ENCODE measurements at regions not wholly inside any gene's neighbourhood (a gene's known extent, or its start where the extent isn't known, plus 50 kb on each side); places are given as distances from the start of the nearest gene placed in this dataset.

DNA sequence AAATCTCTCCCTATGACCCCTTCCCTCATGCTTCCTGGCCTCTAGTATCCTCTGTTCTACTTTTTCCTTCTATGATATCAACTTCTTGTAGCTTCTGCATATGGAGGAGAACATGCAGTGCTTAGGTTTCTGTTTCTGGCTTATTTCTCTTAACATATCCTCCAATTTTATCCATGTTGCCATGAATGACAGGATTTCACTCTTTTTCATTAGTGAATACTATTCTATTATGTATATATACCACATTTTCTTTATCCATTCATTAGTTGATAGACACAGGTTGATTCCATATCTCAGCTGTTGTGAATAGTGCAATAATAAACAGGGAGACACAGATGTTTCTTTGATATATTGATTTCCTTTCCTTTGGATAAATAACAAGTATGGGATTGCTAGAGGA, 123.3 kb upstream of the SESN3 start:
- no peak for DNase-seq

GRCh38 chr11:95353706-95354105, 122.7 kb upstream of the SESN3 start:
- peak in 1 of 3 donors; percentile 36 for DNase-seq

GRCh38 chr11:95352733-95353346, 121.8 kb upstream of the SESN3 start:
- DNase-seq: no peak

- DNase-seq: no peak
Observed at GRCh38 chr11:95349345-95349942, 118.4 kb upstream of the SESN3 start.

DNA sequence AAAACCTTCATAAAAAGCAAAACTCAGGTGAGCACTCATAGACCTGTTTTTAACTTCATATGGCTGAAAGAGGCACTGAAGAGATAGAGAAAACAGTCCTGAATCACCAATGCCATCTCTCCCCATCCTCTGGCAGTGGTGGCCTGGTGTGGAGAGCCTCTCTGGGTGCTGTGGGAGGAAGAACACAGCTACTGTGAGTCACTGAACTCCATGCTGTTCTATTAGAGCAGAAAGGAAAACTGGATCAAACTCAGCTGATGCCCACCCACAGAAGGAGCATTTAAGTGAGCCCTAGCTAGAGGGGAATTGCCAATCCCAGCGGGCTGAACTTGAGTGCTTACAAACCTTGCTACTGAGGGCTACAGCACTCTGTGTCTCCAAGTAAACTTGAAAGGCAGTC, 115.3 kb upstream of the SESN3 start:
- DNase-seq: no peak

DNA sequence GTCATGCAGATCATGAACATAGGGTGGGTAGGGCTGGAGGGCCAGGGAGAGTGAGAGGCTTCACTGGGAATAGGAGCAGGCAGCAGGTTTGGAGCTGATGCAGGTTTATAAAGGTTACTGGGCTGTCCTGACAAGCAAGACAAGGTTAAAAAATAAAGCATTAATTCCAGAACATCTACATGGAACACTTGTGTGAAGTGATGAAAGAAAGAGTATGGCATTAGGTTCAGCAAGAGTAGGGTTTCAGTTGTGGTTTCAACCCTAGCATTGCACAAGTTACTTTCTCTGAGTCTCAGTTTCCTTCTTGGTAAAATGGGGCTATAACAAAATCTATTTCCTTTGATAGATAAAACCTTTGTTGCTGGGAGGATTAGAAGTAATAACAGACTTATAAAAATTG, 114.6 kb upstream of the SESN3 start:
- DNase-seq: no peak

GRCh38 chr11:95344932-95345642, 114.1 kb upstream of the SESN3 start:
- DNase-seq: no peak

DNA sequence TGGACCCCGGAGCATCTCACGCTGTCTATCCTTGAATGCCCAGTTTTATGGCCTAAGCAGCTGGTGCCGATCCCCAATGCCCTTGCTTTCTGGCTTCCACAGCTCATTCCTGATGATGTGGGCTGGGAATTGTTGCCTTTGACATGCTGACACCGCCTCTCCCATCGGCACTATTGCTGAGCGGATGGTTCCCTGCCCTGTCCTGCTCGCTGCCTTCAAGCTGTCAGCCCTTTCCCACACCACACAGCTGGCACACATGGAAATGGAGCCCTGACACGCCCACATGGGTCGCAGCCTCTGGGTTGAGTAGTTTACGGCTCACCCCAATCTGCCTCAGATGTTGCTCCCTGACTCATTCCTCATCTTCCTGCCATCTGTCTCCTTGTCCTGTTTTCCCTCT, 110.2 kb upstream of the SESN3 start:
- peak; percentile 48 to 81 (median 70) for DNase-seq

DNA sequence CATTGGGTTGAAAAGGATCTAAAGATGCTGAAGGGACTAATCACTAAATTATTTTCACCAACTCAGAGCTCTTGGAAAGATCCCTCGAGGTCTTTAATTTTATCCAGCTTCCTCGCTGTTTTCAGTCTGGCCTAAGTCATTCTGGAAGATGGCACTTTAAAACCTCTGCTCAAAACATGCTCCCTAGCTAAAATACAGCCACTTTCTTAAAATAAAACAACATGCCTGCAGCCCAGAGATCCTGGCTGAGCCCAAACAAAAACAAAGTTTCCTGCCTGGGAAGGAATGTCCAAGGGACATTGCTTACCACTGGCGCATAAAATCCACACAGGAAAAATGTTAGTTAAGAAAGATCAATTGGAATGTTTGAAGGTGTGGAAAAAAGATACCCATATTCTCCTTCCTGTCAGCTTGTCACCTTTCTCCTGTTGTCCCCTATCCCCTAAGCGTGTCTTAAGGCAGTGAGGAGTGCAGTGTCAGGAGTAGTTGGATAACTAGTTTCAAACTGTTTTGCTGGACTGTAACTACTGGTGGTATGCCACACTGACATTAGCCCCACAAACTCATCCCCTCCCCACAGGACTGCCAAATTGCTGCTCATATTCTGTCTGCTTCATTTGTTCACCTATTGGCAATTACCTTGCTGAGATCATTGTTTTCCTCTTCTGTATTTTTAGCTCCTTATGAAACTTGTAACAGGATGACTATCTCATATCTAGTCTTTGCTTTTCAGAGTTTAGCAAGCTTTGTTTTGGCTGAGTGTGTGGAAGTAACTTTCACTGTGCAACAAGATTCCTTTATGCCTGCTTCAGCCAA, 108.3 kb upstream of the SESN3 start:
- DNase-seq: peak; percentile 43 to 83 (median 59)

DNA sequence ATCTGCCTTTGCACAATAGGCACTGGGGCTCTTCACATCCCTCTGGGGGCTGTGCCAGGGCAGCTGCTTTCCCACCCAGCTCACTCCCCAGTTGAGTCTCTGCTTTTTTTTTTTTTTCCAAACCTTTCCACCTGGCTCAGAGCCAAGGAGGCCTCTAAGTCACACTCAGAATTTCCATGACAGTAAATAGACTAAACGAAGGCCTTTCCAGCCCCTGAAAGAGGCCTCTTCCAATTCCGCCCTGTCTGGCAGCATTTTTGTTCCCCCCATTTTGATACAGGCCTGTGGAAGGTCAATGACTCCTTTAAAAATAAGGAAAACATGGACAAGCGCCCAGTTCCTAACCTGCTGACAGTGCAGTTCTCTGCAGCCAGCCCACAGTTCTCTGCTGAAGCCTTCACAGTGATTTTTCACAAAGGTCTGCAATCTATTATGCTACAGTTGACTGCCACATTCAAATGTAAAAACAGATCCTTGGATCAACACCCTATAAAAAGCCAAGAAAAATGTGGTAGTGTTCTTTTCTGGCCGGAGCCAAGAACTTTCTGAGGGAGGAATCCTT, 107.5 kb upstream of the SESN3 start:
- peak; percentile 96 to 99 (median 96) for DNase-seq

- no peak for DNase-seq
Observed at GRCh38 chr11:95337972-95338429, 107.0 kb upstream of the SESN3 start.

DNA sequence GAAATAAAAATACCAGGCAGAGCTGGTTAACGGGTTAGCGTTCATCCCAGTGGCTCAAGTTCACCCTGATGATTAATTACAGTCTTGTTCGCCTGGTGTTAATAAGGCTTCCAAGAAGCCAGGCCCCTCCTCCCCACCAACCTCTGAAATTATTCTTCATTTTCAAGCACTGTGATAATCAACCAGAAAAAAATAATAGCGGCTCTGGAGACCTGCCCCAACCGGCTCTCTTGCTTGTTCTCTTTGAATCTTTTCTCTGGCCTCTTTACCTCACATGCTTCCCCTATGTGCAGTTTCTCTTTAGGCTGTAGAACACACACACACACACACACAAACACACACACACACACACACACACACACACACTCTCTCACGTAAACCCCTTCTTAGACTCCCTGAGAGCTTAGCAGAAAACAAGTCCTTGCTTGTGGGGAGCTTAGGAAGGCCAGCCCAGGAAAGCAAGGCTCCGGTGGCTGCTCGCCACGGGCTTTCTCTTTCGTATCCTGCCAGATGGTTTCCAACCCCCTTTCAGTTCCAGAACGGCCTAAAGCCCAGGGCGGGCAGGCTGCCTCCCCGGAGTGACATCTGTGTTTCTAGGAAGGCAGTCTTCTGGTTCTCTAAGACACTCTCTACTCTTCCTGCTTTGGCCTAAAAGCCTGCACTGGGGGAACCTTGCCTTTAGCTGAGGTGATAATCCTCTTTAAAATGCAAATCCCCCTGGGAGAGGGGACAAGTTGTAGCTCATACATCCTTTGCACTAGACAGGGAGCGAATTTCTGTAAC, 106.4 kb upstream of the SESN3 start:
- peak; percentile 83 to 96 (median 89) for DNase-seq

DNA sequence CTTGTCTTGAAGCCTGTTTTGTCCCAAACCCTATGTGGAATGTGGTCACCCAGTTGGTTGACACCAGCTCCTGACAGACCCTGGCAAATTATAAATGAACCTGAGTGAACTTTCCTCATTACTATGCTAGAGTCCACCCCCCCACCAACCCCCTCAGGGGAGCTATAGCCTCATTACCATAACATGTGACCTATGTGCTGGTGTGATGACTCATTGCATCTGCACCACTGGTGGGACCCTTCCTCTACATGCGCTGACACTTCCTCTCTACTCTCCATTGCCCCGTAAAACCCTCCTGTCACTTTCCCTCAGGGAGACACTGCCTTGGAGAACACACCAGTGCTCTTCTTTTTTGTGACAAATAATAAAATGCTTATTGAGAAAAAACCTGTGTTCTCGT, 105.0 kb upstream of the SESN3 start:
- no peak for DNase-seq

GRCh38 chr11:95331161-95331560, 100.2 kb upstream of the SESN3 start:
- no peak for DNase-seq

DNA sequence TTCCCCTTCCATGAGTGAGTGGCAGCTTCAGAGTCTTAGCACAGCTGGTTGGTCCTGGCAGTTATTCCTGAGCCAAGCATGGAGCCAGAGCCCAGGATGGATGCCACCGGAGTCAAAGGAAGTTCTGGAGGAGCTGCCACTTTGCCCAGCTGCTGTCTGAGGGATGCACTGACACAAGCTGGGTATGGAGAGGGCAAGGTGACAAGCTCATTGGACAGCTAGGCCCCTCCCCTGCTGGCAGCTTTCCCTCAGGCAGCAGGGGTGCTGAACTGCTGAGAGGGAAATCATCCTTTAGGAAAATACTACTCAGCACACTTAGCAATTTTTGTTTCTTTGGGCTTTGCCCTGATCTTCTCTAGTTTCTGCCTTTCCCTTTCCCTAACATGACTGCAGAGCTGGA, 99.3 kb upstream of the SESN3 start:
- DNase-seq: peak; percentile 32 to 48 (median 46)

GRCh38 chr11:95327273-95327948, 96.4 kb upstream of the SESN3 start:
- no peak for DNase-seq

DNA sequence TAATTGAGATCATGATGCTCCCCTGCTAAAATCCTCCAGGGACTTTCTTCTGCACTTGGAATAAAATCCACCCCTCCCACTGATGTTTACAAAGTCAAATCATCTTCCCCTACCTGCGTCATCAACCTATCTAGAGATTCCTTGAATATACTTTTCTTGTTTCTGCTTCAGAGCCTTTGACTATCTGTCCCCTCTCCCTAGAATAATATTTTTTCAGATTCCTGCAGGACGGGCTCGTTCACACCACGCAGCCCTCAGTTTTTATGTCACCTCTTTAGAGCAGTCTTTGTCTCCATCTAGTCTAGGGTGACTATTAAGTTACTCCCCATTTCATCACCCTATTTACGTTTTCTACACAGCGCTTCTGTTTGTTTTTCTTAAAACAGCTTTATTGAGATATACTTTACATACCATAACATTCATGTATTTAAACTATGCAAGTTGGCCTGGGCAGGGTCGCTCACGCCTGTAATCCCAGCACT, 94.8 kb upstream of the SESN3 start:
- DNase-seq: no peak

GRCh38 chr11:95324826-95325225, 93.8 kb upstream of the SESN3 start:
- no peak for DNase-seq

GRCh38 chr11:95322539-95322938, 91.5 kb upstream of the SESN3 start:
- peak; percentile 49 to 66 (median 64) for DNase-seq

DNA sequence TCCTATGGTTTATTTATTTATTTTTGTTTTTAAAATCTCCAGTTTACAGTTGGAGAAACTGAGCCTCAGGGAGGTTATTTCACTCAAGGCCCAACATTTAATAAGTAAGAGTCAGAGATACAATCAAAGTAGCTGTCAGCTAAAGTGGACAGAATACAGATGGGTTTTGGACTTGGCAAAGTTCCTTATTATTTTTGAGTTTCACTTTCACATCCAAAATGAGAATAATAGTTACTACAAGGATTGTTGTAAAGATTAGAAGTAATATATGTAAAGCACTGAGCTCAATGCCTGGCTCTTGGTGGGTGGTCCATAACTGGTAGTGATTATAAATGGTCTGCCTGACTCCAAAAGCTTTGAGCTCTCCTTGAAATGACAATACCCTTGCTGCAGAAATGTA, 87.5 kb upstream of the SESN3 start:
- peak in 2 of 3 donors; percentile 17 to 47 for DNase-seq

Data from muscle of back (tissue), 3 donors.